RKO (cell line): ENCODE measurements at regions not wholly inside any gene's neighbourhood (a gene's known extent, or its start where the extent isn't known, plus 50 kb on each side); places are given as distances from the start of the nearest gene placed in this dataset.
"Not testable (repeated sequence)": the region's sequence is repeated elsewhere in the genome, so short reads cannot be mapped to it uniquely, and the experiment has no call there.

ENCODE experiments used
- DNase-seq: peaks from one replicate; pipeline ENCODE4 v3.0.0-alpha.2; 2016; ENCODE audit warnings: low spot score

DNA sequence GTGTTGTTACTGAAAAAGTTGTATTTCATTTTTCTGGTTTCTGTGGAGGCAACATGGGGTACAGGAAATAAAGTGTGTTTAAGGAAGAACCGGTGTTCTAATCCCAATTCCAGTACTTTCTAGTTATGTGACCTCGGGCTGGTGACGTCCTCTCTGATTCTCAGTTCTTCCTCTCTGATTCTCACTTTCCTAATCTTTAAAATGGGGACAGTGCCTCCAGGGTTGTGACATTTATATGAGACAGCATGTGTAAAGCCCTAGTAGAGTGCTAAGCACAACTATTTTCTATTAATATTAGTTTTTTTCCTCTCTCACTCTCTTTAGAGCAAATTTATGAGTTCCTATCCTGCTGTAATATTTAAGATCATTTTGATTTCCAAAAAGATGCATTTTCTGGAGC, 50.9 kb upstream of the PTPDC1 start:
- DNase-seq: no peak

DNA sequence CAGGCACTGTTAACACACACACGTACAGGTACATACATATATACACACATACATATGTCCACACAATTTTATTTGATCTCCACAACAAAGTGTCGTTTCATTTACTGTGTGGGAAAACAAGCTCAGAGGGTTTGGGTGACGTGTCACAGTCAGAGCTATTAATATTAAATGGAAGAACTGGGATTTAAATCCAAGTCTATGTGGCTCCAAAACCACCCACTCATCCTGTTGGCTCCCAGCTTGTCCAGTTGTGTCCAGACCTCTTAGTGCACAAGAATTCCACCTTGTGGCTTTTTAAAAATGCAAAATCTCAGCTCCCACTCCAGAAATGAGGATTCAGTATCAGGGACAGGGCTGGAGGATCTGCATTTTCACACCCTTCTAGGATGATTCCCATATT, 52.3 kb upstream of the PTPDC1 start:
- no peak for DNase-seq

DNA sequence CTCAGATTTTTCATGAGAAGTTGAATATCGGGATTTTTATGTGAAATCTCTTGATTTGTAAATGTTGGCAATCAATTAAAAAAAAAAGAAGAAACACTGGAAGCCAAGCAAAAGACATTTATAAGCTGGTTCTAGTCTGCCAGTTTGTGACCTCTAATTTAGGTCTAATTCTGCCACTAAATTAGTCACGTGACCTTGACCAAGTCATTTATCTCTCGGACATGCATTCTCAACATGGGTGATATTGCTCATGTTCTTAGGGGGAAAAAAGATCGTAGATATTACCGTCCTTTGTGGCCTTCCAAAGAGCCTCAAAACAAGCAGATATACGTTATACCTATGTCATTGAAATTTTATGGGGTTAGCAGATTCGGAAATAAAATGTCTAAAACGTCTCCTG, 52.9 kb upstream of the PTPDC1 start:
- peak; percentile 80 for DNase-seq

DNA sequence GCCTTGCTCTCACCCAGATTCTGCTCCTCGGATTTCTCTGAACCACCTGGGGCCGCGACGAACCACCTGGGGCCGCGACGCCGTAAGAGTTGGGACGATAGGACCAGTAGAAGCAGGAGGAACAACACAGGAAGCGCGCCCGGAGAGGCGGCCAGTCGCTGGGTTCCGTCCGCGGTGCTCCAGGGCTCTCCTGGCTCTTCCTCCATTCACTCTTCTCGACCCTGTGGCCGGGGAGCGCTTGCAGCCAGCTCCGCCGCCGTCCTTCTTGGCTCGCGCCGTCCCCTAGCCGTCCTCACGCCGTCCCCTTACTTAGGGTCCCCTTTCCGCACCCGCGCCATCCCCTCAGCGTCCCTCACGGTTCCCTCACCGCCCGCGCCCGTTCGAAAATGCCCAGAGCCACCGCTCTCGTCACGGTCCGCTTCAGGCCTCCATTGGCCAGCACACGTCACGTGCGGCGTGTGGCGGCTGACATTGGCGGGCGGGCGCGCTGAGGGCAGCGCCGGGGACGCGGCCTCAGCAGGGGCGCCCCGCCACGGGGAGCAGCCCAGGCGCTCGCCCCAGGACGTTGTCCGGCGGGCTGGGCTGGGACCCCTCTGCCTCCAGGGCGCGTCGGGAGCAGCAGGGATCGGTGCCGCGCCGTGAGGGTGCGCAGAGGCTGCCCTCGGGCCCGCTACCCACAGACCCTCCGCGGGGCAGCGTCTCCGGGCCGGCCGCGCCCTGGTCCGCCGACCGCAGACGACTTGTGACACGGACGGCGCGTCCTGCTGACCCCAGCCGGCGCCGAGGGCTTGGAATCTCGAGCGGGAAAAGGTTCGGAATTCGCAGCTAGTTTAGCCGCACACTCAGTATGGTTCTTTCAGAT, 53.7 kb upstream of the PTPDC1 start:
- peak; percentile 92 for DNase-seq

DNA sequence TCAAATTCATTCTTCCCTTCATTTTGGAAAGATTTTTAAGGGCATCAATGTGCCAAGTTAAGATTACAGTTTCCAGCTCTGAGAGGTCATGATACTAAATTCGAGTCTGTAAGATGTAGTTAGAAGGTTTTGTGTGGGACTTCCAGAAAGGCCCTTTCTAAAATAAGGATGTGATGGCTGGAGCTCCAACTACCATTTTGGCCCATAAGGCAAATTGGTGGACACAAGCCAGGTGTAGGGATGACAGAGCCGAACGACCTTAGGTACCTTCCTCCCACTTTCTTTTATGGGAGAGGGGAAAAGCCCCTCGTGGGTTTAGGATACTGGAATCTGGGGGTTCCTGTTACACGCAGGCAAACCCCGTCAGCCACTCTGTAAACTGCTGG, 54.3 kb upstream of the PTPDC1 start:
- peak; percentile 29 for DNase-seq

DNA sequence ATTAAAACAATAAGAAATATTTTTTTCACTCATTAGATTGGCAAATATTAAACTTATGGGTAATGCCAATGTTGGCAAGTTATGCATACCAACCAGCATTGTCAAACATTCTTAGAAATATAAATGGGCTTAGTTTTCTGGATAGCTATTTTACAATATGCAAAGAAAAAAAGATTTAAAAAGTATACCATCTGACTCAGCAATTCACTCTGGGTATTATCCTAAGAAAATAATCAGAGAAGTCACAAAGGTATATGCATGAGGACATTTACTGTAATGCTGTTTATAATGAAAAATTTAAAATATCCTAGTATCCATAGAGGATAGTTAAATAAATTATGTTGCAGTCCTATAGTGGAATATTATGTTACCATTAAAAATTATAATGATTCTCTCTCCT, 57.4 kb upstream of the PTPDC1 start:
- no peak for DNase-seq

DNA sequence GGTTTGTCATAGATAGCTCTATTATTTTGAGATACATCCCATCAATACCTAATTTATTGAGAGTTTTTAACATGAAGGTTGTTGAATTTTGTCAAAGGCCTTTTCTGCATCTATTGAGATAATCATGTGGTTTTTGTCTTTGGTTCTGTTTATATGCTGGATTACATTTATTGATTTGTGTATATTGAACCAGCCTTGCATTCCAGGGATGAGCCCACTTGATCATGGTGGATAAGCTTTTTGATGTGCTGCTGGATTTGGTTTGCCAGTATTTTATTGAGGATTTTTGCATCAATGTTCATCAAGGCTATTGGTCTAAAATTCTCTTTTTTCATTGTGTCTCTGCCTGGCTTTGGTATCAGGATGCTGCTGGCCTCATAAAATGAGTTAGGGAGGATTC, 61.8 kb upstream of the PTPDC1 start:
- not testable (repeated sequence) for DNase-seq

DNA sequence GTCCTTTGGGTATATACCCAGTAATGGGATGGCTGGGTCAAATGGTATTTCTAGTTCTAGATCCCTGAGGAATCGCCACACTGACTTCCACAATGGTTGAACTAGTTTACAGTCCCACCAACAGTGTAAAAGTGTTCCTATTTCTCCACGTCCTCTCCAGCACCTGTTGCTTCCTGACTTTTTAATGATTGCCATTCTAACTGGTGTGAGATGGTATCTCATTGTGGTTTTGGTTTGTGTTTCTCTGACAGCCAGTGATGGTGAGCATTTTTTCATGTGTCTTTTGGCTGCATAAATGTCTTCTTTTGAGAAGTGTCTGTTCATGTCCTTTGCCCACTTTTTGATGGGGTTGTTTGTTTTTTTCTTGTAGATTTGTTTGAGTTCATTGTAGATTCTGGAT, 63.4 kb upstream of the PTPDC1 start:
- not testable (repeated sequence) for DNase-seq

DNA sequence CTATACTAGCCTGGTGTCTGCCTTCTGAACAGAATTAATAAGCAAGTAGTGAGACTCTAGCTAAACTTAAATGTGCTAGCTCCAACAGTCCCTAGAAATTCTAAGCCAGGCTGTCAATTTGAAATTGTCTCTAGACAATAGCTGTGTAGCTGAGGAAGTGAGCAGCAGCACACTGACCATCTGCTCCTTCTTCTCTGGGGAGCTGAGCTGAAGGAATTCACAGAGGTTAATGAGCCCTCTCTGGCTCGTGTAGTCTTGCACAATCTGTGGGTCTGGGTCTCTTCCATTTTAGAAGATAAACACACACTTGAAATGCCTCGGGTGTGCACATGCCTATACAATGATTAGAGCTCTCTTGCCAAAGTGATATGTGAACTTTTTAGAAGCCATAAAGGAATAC, 63.5 kb upstream of the BARX1 start:
- DNase-seq: no peak

DNA sequence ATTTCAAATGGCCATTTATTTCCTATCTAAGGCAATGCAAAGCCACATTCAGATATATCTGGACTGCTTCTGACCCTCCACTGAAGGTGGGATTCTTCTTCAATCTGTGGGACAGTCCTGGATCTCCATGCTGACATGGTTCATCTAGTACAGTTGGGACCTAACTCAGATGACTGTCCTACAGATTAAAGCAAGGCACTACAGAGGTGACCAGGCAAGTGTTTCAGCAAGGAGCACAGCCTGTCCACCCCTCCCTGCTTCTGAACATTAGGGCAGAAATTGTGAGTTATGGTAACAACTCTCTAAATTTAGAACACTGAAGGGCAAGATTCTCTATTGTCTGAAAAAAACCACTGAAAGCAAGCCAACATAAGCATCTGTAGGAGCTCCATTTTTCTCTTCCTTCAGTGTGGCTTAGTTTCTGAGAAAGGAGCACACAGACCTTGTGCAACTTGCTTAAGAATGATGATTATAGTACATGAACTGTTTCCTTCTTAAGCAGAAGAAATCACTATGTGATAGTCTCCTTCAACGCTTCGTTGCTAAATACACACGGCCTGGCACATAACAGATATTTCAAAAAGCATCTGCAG, 62.9 kb upstream of the BARX1 start:
- DNase-seq: no peak

DNA sequence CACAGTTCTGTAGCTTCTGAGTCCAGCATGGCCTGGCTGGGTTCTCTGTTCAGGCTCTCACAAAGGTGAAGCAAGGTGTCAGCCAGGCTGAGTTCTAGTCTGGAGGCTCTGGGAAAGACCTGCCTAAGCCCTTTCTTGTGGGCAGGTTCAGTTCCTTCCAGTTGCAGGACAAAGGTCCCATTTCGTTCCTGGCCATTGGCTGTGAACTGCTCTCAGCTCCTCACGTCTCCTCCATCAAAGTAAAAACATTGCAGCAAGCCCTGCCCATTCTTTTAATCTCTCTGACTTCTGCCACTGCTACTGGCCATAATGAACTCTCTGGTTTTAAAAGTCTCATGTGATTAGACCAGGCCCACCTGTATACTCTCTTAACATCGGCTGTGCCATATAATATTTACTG, 61.6 kb upstream of the BARX1 start:
- DNase-seq: no peak

DNA sequence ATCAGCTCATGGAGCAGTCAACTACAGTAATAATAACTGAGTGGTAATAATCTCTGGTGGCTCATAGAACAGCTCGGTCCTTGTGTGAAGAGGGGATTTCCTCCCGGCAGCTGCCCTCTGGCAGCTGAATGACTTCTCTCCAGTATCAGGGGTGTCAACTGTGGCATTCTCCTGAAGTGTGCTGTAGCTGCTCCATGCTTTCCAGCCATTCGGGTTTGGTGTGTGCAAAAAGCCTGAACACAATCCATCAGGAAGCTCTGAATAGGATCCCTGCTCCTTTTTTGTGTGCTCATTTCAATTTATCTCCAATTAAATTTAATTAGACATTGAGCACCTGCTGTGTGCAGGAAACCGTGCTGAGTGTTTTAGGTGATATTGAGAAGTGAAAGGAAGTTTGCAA, 59.8 kb upstream of the BARX1 start:
- DNase-seq: no peak

DNA sequence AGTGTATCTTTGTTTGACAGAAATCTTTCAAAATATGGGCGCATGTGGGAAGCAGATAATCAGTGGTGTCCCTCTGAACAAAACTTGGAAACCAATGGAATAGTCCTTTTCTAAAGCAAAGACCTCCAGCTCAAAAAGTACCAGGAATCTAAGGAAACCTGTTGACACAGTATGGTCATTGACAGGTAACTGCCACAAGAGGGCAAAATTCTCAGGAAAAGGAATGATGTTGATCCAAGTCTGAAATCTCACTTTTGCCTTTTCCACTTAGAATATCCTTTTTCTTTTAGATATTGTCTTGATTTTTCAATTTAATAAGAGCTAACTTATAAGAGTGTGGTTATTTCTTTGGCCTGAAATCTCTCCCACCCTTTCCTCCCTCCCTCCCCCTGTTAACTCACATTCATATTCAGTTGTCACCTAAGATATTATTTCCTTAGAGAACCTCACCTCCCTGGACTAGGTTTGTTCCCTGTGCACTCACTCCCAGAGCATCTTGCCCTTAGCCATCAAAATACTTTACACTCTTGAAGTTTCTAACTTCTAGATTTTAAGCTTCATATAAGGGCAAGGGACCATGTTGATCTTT, 59.0 kb upstream of the BARX1 start:
- DNase-seq: peak; percentile 72

DNA sequence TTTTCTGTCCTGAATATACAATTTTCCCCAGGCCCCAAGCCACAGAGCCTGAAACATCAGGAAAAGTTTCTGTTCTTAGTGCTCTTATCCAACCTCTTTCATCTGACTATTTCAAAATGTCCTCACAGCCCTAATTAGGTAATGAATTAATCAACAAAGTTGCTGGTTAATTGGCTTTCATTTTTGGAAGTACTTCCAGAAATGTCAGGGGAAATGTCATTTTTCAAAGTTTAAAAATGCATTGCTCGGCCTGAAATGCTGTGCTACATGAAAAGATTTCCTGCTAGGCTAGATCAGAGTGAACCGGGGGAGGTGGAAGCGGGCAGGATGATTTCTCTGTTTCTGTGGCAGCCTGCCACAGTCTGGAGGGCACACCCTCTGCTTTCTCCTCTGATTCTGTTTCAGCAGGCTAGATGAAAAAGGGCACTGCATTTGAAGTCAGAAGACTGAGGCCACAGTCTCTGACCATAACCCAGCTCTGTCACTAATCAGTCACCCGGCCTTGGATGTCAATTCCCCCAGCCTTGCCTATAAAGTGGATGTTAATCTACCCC, 55.9 kb upstream of the BARX1 start:
- DNase-seq: no peak

DNA sequence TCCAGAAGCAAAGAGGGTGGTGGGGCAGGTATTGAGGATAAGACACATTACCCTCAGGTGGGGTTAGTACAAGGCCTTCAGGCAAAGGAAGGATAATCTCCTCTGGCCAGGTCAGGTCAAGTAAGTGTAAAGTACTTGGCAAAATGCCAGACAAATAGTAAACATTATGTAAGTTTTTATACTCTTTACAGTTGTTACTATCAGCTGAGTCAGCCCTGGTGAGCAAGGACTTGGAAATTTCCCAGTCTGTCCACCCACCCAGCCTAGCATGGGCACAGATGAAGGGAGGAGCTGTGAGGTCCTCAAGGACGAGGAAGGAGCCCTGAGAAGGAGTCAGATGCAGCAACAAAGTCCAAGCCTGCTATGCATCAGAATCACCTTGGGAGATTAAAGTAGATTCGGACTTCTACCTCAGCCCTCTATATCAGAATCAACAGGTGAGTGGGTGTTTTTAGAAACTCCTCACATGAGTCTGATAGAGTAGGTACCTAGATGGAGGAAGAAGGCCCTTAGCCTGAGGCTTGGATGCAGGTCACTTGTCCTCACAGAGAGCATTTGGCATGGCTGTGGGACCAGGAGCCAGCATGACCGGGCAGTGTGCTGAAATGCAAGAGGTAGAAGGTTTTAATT, 50.2 kb upstream of the BARX1 start:
- peak; percentile 66 for DNase-seq
